ENCODE measurements at regions not wholly inside any gene's neighbourhood (a gene's known extent, or its start where the extent isn't known, plus 50 kb on each side); places are given as distances from the start of the nearest gene placed in this dataset.
"Not testable (repeated sequence)": the region's sequence is repeated elsewhere in the genome, so short reads cannot be mapped to it uniquely, and the experiment has no call there.

DNA sequence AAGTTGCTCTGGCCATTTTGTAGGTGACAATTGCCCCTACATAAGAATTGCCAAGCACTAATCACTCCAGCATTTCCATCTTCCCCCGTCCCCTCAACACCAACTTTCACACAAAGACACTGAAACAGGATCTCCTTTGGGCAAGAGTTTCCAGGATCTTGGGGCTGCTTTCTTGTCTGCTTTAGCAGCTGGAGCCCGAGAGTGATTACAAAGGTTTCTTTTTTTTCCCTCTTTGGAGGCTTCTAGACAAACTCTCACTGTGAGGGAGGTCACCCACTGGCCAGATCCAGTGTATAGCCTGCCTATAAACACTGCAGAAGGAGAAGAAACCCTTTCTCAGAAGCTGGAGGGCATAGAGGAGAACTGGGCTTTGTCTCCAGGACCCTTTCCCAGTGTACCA lies 92.5 kb downstream of the APIP start:
- TF ChIP-seq CTCF (conservative IDR thresholded peaks at IDR 0.05; ENCODE audit: low read depth, low read length) = no peak
- DNase-seq (ENCODE audit: low read depth) = no peak
- H3K4me3 ChIP-seq (ENCODE audit: low read depth, low read length) = no peak overlapping the region

DNA sequence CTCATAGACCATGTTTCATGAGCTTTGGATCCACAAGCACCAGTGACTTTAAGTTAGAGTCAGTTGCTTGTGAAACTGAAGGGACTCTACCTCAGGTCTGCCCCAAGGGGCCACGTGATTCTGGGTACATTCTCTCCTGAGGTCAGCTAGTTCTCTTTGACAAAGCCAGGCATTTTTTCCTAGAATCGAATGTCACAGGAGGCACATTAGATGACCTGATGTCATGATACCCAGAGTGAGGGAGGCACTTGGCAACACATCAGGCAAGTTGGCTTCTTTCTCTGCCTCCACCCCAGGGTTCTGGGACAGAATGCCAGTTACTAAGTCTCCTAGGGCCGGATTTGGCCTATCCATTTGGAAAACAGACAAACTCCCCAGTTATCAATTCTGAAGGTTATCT lies 93.0 kb downstream of the APIP start:
- no peak for TF ChIP-seq CTCF (conservative IDR thresholded peaks at IDR 0.05; ENCODE audit: low read depth, low read length)
- DNase-seq (ENCODE audit: low read depth) = no peak
- H3K4me3 ChIP-seq (ENCODE audit: low read depth, low read length) = no peak overlapping the region

DNA sequence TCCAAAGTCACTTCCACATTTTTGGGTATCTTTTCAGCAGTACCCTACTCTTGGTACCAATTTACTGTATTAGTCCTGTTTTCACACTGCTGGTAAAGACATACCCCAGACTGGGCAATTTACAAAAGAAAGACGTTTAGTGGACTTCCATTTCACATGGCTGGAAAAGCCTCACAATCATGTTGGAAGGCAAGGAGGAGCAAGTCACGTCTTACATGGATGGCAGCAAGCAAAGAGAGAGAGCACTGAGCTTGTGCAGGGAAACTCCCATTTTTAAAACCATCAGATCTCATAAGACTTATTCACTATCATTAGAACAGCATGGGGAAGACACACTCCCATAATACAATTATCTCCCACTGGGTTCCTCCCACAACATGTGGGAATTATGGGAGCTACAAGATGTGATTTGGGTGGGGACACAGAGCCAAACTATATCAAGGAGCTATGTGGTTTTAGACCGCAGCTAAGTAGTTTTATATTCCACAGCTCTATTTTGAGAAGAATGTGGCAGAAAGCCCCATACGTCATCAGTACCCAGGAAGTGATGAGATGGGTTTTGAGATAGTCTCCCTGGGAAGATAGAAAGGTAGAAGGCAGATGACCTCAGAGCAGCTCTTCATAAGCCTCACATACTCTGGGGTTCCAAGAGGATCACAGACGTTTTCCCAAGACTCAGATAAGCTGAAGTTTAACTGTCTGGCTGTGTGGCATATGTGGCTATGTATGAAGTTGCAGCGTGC lies 96.3 kb downstream of the APIP start:
- DNase-seq (ENCODE audit: low read depth) = no peak

GRCh38 chr11:34817812-34818211 lies 98.4 kb downstream of the APIP start:
- not testable (repeated sequence) for DNase-seq (ENCODE audit: low read depth); H3K4me3 ChIP-seq (ENCODE audit: low read depth, low read length)

More for the DNA sequence above, 96.3 kb downstream of the APIP start:
- no peak overlapping the region for H3K4me3 ChIP-seq (ENCODE audit: low read depth, low read length)
- no peak for TF ChIP-seq CTCF (conservative IDR thresholded peaks at IDR 0.05; ENCODE audit: low read depth, low read length)

- no peak for DNase-seq (ENCODE audit: low read depth)
- H3K4me3 ChIP-seq (ENCODE audit: low read depth, low read length) = no peak overlapping the region
- TF ChIP-seq CTCF (conservative IDR thresholded peaks at IDR 0.05; ENCODE audit: low read depth, low read length) = no peak
Measured at GRCh38 chr11:34816698-34817213, 99.4 kb downstream of the APIP start.

DNA sequence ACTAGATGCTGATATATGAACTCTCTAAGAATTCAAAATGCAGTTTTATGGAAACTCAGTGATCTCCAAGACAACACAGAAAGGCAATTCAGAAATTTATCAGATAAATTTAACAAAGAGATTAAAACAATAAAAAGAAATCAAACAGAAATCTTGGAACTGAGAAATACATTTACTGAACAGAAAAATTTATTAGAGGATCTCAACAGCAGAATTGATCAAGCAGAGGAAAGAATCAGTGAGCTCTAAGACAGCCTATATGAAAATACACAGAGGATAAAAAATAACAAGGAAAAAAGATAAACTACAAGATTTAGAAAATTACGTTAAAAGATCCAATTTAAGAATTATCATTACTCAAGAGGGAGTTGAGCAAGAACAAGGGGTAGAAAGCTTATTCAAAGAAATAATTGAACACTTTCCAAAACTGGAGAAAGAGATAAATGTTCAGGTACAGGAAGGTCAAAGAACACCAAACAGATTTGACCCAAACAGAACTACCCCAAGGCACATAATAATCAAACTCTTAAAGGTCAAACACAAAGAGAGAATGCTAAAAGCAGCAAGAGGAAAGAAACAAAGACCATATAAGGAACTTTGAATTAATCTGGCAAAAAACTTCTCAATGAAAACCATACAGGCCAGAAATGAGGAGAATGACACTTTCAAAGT lies 103.1 kb downstream of the APIP start:
- no peak for DNase-seq (ENCODE audit: low read depth)
- H3K4me3 ChIP-seq (ENCODE audit: low read depth, low read length) = no peak overlapping the region
- no peak for TF ChIP-seq CTCF (conservative IDR thresholded peaks at IDR 0.05; ENCODE audit: low read depth, low read length)

- no peak for DNase-seq (ENCODE audit: low read depth)
- TF ChIP-seq CTCF (conservative IDR thresholded peaks at IDR 0.05; ENCODE audit: low read depth, low read length) = no peak
- H3K4me3 ChIP-seq (ENCODE audit: low read depth, low read length) = no peak overlapping the region
Measured at GRCh38 chr11:34811858-34812257, 104.3 kb downstream of the APIP start.
